ENCODE measurements at regions not wholly inside any gene's neighbourhood (a gene's known extent, or its start where the extent isn't known, plus 50 kb on each side); places are given as distances from the start of the nearest gene placed in this dataset.

DNA sequence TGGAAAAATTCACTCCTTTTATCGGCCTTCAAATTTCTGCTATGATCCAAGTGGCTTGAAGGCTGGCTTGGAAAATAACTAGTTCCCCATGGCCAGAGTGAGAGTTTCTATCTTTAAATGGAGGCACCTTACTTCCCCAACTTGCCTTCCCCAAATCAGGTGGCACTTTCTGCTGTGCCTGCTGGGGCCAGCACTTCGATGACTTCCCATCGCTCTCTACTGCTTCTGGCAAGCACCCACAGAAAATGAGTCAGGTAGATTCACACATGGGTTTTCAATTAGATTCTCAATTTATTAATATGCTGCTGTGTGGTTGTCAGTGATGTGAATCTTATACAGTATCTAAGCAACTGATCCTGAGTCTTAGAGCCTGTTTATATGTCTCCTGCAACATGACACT, 398.8 kb upstream of the RAG2 start:
- Histone ChIP-seq H2AFZ (ENCODE audit: low read depth, low read length) (no peak overlapping the region), H3K4me3 (ENCODE audit: insufficient read depth, low read depth, low read length) (no peak overlapping the region), H3K79me2 (ENCODE audit: insufficient read depth, low read length) (no peaks in the 10 kb centered on the region), H4K20me1 (ENCODE audit: insufficient read depth, low read length) (no peaks in the 10 kb centered on the region), H3K9me3 (ENCODE audit: insufficient read depth, low read depth, low read length) (no peaks in the 10 kb centered on the region), H3K4me2 (ENCODE audit: low read length) (no peak overlapping the region), H3K27me3 (ENCODE audit: insufficient read depth, low read length) (no peaks in the 10 kb centered on the region), H3K36me3 (ENCODE audit: insufficient read depth, low read length) (no peaks in the 10 kb centered on the region), H3K27ac (ENCODE audit: low read depth, low read length) (no peak overlapping the region), H3K4me1 (ENCODE audit: insufficient read depth, low read length) (no peaks in the 10 kb centered on the region), H3K9ac (ENCODE audit: low read length) (no peak overlapping the region)
- H3K4me1 Mint-ChIP-seq (ENCODE audit: low read depth, unreplicated experiment), result no peaks in the 10 kb centered on the region
- no peaks in the 10 kb centered on the region for H3K36me3 Mint-ChIP-seq (ENCODE audit: low read depth, unreplicated experiment)
- no peak overlapping the region for H3K27ac Mint-ChIP-seq (ENCODE audit: unreplicated experiment)
- H3K4me3 Mint-ChIP-seq (ENCODE audit: unreplicated experiment), result no peak overlapping the region
- no peaks in the 10 kb centered on the region for H3K27me3 Mint-ChIP-seq (ENCODE audit: low read depth, unreplicated experiment)
- DNase-seq (ENCODE audit: low read depth) (no peak), FAIRE-seq (no peak)
- no peaks in the 10 kb centered on the region for H3K9me3 Mint-ChIP-seq (ENCODE audit: unreplicated experiment)
- TF ChIP-seq CTCF (IDR thresholded peaks at IDR 0.05; ENCODE audit: insufficient read depth, low read depth, low read length) (no peak), EZH2 (IDR thresholded peaks at IDR 0.05; ENCODE audit: insufficient read depth, low read length) (no peak)

- Mint-ChIP-seq H3K27me3 (ENCODE audit: low read depth, unreplicated experiment) (no peaks in the 10 kb centered on the region), H3K4me1 (ENCODE audit: low read depth, unreplicated experiment) (no peaks in the 10 kb centered on the region), H3K27ac (ENCODE audit: unreplicated experiment) (no peak overlapping the region), H3K9me3 (ENCODE audit: unreplicated experiment) (no peaks in the 10 kb centered on the region), H3K36me3 (ENCODE audit: low read depth, unreplicated experiment) (no peaks in the 10 kb centered on the region), H3K4me3 (ENCODE audit: unreplicated experiment) (no peak overlapping the region)
- Histone ChIP-seq H3K4me2 (ENCODE audit: low read length) (no peak overlapping the region), H4K20me1 (ENCODE audit: insufficient read depth, low read length) (no peaks in the 10 kb centered on the region), H3K27ac (ENCODE audit: low read depth, low read length) (no peak overlapping the region), H3K36me3 (ENCODE audit: insufficient read depth, low read length) (no peaks in the 10 kb centered on the region), H3K79me2 (ENCODE audit: insufficient read depth, low read length) (no peaks in the 10 kb centered on the region), H3K27me3 (ENCODE audit: insufficient read depth, low read length) (no peaks in the 10 kb centered on the region), H3K9me3 (ENCODE audit: insufficient read depth, low read depth, low read length) (no peaks in the 10 kb centered on the region), H3K4me1 (ENCODE audit: insufficient read depth, low read length) (no peaks in the 10 kb centered on the region), H3K4me3 (ENCODE audit: insufficient read depth, low read depth, low read length) (no peak overlapping the region), H2AFZ (ENCODE audit: low read depth, low read length) (no peak overlapping the region), H3K9ac (ENCODE audit: low read length) (no peak overlapping the region)
- FAIRE-seq (no peak), DNase-seq (ENCODE audit: low read depth) (no peak)
- no peak for TF ChIP-seq EZH2 (IDR thresholded peaks at IDR 0.05; ENCODE audit: insufficient read depth, low read length)
- no peak for TF ChIP-seq CTCF (IDR thresholded peaks at IDR 0.05; ENCODE audit: insufficient read depth, low read depth, low read length)
Measured at GRCh38 chr11:36994208-36994607, 396.2 kb upstream of the RAG2 start.

GRCh38 chr11:36988556-36988955, 390.5 kb upstream of the RAG2 start:
- H3K27ac Mint-ChIP-seq (ENCODE audit: unreplicated experiment), result no peak overlapping the region
- Histone ChIP-seq H3K27me3 (ENCODE audit: insufficient read depth, low read length) (no peaks in the 10 kb centered on the region), H3K4me1 (ENCODE audit: insufficient read depth, low read length) (no peaks in the 10 kb centered on the region), H3K4me3 (ENCODE audit: insufficient read depth, low read depth, low read length) (no peak overlapping the region), H3K9ac (ENCODE audit: low read length) (no peak overlapping the region), H3K79me2 (ENCODE audit: insufficient read depth, low read length) (no peaks in the 10 kb centered on the region), H3K27ac (ENCODE audit: low read depth, low read length) (no peak overlapping the region), H4K20me1 (ENCODE audit: insufficient read depth, low read length) (no peaks in the 10 kb centered on the region), H3K4me2 (ENCODE audit: low read length) (no peak overlapping the region), H3K9me3 (ENCODE audit: insufficient read depth, low read depth, low read length) (no peaks in the 10 kb centered on the region), H2AFZ (ENCODE audit: low read depth, low read length) (no peak overlapping the region), H3K36me3 (ENCODE audit: insufficient read depth, low read length) (no peaks in the 10 kb centered on the region)
- H3K27me3 Mint-ChIP-seq (ENCODE audit: low read depth, unreplicated experiment), result no peaks in the 10 kb centered on the region
- no peak for DNase-seq (ENCODE audit: low read depth)
- H3K36me3 Mint-ChIP-seq (ENCODE audit: low read depth, unreplicated experiment), result no peaks in the 10 kb centered on the region
- no peak for TF ChIP-seq EZH2 (IDR thresholded peaks at IDR 0.05; ENCODE audit: insufficient read depth, low read length)
- no peak for TF ChIP-seq CTCF (IDR thresholded peaks at IDR 0.05; ENCODE audit: insufficient read depth, low read depth, low read length)
- H3K4me3 Mint-ChIP-seq (ENCODE audit: unreplicated experiment), result no peak overlapping the region
- H3K9me3 Mint-ChIP-seq (ENCODE audit: unreplicated experiment), result no peaks in the 10 kb centered on the region
- H3K4me1 Mint-ChIP-seq (ENCODE audit: low read depth, unreplicated experiment), result no peaks in the 10 kb centered on the region
- FAIRE-seq, result no peak
